BJ (cell line): ENCODE measurements at regions not wholly inside any gene's neighbourhood (a gene's known extent, or its start where the extent isn't known, plus 50 kb on each side); places are given as distances from the start of the nearest gene placed in this dataset.

ENCODE experiments used
- CTCF ChIA-PET: fragments of 350-600 bp; formaldehyde crosslinking; extraction: SDS; loops from one replicate; lab custom pipeline; 2021; ENCODE audit warnings: antibody characterized with exemption, inconsistent platforms; lab: Yijun Ruan, JAX
- POLR2A ChIA-PET: fragments of 300-600 bp; sonication (Branson Sonifier 250); formaldehyde crosslinking; extraction: SDS; loops from one replicate; lab custom pipeline; 2021; ENCODE audit warnings: antibody characterized with exemption; lab: Charles Lee
- DNase-seq: peaks from one replicate; pipeline ENCODE4 v3.0.0-alpha.2; 2011; ENCODE audit warnings: low read depth
- H3K27me3 ChIP-seq: 2 replicates; pipeline ENCODE4 v1.6.0; 2011; ENCODE audit warnings: low read length; ENCODE audit not compliant: control insufficient read depth, insufficient read depth
- H3K36me3 ChIP-seq: 2 replicates; pipeline ENCODE4 v1.5.1; 2011; ENCODE audit warnings: low read length; ENCODE audit not compliant: control insufficient read depth, insufficient read depth
- H3K4me3 ChIP-seq: 2 replicates; pipeline ENCODE4 v1.5.1; 2011; ENCODE audit warnings: low read depth, mild to moderate bottlenecking, control low read depth, low read length
- CTCF ChIP-seq: IDR thresholded peaks from 2 replicates; pipeline ENCODE4 v1.5.1; 2011; ENCODE audit warnings: low read depth, mild to moderate bottlenecking, control low read depth, inconsistent platforms, low read length, moderate library complexity; ENCODE audit not compliant: insufficient read depth

GRCh38 chr2:79434362-79434761 lies 78.5 kb upstream of the CTNNA2 start:
- no peaks in the 10 kb centered on the region for H3K27me3 ChIP-seq
- H3K36me3 ChIP-seq, result no peaks in the 10 kb centered on the region
- ChIA-PET CTCF (interaction anchor here (0.7 kb wide), 1 partner anchor 159 kb away, joined by 3 read pairs; no protein-coding TSS in a partner anchor), POLR2A (no interaction called here)
- no peak overlapping the region for H3K4me3 ChIP-seq
- no peak for TF ChIP-seq CTCF
- DNase-seq, result no peak

GRCh38 chr2:79432731-79433146 lies 80.1 kb upstream of the CTNNA2 start:
- Histone ChIP-seq H3K4me3 (no peak overlapping the region), H3K27me3 (no peaks in the 10 kb centered on the region), H3K36me3 (no peaks in the 10 kb centered on the region)
- POLR2A ChIA-PET, result no interaction called here
- CTCF ChIA-PET, result no interaction called here
- no peak for DNase-seq
- no peak for TF ChIP-seq CTCF

GRCh38 chr2:79428745-79429144 lies 84.1 kb upstream of the CTNNA2 start:
- TF ChIP-seq CTCF, result no peak
- CTCF ChIA-PET, result no interaction called here
- POLR2A ChIA-PET, result no interaction called here
- Histone ChIP-seq H3K36me3 (no peaks in the 10 kb centered on the region), H3K27me3 (no peaks in the 10 kb centered on the region), H3K4me3 (no peak overlapping the region)
- no peak for DNase-seq

- Histone ChIP-seq H3K27me3 (no peaks in the 10 kb centered on the region), H3K4me3 (no peak overlapping the region), H3K36me3 (no peaks in the 10 kb centered on the region)
- no peak for TF ChIP-seq CTCF
- POLR2A ChIA-PET, result no interaction called here
- no peak for DNase-seq
- CTCF ChIA-PET, result no interaction called here
Observed at GRCh38 chr2:79414690-79415089, 98.2 kb upstream of the CTNNA2 start.

DNA sequence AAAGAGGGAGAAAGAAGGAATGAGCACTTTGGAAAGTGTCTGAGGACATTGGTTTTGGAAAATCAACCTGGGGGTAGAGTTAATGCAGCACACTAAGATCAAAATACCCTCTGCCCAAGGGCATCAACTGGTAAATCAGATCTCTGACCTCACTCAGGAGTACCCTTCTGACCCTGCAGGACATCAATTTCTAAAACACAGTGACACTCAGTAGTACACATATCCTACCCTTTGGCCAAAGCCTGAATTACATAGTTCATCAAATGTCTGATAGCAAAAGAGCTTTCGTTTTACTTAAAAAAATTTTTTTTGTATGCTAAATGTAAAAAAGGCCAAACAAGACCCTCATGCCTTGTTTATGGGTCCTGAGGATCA lies 118.4 kb upstream of the CTNNA2 start:
- Histone ChIP-seq H3K27me3 (no peaks in the 10 kb centered on the region), H3K36me3 (no peaks in the 10 kb centered on the region), H3K4me3 (no peak overlapping the region)
- ChIA-PET CTCF (no interaction called here), POLR2A (no interaction called here)
- TF ChIP-seq CTCF, result no peak
- DNase-seq, result no peak
